Prostate gland (tissue), 2 donors: ENCODE measurements at regions not wholly inside any gene's neighbourhood (a gene's known extent, or its start where the extent isn't known, plus 50 kb on each side); places are given as distances from the start of the nearest gene placed in this dataset.

Experiments used
- POLR2A ChIP-seq: fragments of 450-650 bp; IDR thresholded peaks from one replicate; pipeline ENCODE4 v1.6.1; 2016; ENCODE audit warnings: antibody characterized with exemption, mild to moderate bottlenecking
- POLR2AphosphoS5 ChIP-seq: sonication (generic); formaldehyde crosslinking; IDR thresholded peaks from one replicate; pipeline ENCODE4 v1.6.1; 2017; ENCODE audit warnings: antibody characterized with exemption
- TF ChIP-seq, protein P1 (sequence below), 4 experiments: fragments of 200-600 bp in 2 of 4; fragments of 450-650 bp in 2 of 4; sonication (generic) in 2 of 4; IDR thresholded peaks; 1 replicate in 3 of 4; 2 replicates in 1 of 4; pipeline ENCODE4 v1.5.1; 2016 to 2019; ENCODE audit warnings: antibody characterized with exemption in 4 of 4, mild to moderate bottlenecking in 2 of 4, moderate library complexity in 2 of 4

DNA sequence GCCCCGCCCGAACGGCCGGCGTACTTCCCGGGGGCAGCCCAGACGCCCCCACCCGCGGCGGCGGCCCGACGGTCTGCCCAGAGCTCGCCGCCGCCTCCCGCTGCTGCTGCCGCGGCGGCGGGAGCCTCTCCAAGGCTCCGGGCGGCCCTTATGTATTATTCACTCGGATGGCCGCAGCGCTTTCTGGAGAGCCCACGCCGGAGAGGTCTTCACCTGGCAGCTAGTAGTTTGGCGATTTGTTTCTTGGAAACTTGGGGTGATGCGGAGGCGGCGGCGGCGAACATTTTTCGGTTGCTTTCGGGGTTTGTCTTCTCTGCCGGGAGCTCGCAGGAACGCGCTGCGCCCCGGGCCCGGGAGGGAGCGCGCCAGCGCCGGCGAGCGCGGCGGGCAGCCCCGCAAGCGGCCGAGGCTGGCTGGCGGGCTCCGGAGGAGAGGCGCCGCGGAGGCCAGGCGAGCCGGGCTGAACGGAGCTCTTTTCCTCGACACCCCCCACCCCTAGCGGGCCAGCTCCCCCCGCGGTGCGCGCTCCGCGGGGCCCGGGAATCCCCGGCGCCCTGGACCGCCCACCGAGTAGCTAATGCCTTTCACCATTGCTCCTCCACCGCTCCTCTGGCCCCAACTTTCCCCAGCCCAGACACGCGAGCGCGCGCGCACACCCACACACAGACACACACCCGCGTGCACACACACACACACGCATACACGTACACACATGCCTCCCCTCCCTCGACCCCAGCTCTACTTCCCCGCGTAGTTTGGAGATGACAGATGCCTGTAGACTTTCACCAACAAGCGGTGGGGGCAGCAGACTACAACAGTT, 113.5 kb downstream of the DHX15 start:
- TF ChIP-seq, protein P1, sequence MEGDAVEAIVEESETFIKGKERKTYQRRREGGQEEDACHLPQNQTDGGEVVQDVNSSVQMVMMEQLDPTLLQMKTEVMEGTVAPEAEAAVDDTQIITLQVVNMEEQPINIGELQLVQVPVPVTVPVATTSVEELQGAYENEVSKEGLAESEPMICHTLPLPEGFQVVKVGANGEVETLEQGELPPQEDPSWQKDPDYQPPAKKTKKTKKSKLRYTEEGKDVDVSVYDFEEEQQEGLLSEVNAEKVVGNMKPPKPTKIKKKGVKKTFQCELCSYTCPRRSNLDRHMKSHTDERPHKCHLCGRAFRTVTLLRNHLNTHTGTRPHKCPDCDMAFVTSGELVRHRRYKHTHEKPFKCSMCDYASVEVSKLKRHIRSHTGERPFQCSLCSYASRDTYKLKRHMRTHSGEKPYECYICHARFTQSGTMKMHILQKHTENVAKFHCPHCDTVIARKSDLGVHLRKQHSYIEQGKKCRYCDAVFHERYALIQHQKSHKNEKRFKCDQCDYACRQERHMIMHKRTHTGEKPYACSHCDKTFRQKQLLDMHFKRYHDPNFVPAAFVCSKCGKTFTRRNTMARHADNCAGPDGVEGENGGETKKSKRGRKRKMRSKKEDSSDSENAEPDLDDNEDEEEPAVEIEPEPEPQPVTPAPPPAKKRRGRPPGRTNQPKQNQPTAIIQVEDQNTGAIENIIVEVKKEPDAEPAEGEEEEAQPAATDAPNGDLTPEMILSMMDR (IDR thresholded peaks at IDR 0.05), result no peak
- no peak for TF ChIP-seq POLR2AphosphoS5
- no peak for TF ChIP-seq POLR2A
